GM12874 (cell line): ENCODE measurements at regions not wholly inside any gene's neighbourhood (a gene's known extent, or its start where the extent isn't known, plus 50 kb on each side); places are given as distances from the start of the nearest gene placed in this dataset.

ENCODE experiments used
- CTCF ChIP-seq: IDR thresholded peaks from 2 replicates; pipeline ENCODE4 v1.5.1; 2011; ENCODE audit warnings: low read depth, mild to moderate bottlenecking, control low read depth, low read length, moderate library complexity; ENCODE audit not compliant: insufficient read depth

- no peak for TF ChIP-seq CTCF
Observed at GRCh38 chr12:67504026-67504425, 144.5 kb upstream of the DYRK2 start.

- TF ChIP-seq CTCF = no peak
Observed at GRCh38 chr12:67506739-67507138, 141.8 kb upstream of the DYRK2 start.

GRCh38 chr12:67508830-67509229 lies 139.7 kb upstream of the DYRK2 start:
- no peak for TF ChIP-seq CTCF

- no peak for TF ChIP-seq CTCF
Observed at GRCh38 chr12:67509666-67510386, 138.7 kb upstream of the DYRK2 start.

GRCh38 chr12:67512061-67512460 lies 136.5 kb upstream of the DYRK2 start:
- TF ChIP-seq CTCF = no peak

- no peak for TF ChIP-seq CTCF
Observed at GRCh38 chr12:67514502-67514901, 134.0 kb upstream of the DYRK2 start.

- TF ChIP-seq CTCF = no peak
Observed at GRCh38 chr12:67515679-67516340, 132.7 kb upstream of the DYRK2 start.
